ENCODE measurements at regions not wholly inside any gene's neighbourhood (a gene's known extent, or its start where the extent isn't known, plus 50 kb on each side); places are given as distances from the start of the nearest gene placed in this dataset.

GRCh38 chr4:169927280-169927679 is 98.9 kb downstream of the MFAP3L start:
- Histone ChIP-seq H3K4me3 (ENCODE audit: low read length) (no peak overlapping the region), H3K27ac (ENCODE audit: low read depth, low read length) (no peak overlapping the region), H3K4me1 (ENCODE audit: control insufficient read depth, low read length) (no peaks in the 10 kb centered on the region), H3K27me3 (ENCODE audit: control insufficient read depth, low read length) (no peaks in the 10 kb centered on the region), H3K79me2 (ENCODE audit: control insufficient read depth, low read length) (no peaks in the 10 kb centered on the region), H4K20me1 (ENCODE audit: control insufficient read depth, insufficient read depth, low read depth, low read length) (no peaks in the 10 kb centered on the region), H3K9me2 (replicated peaks; ENCODE audit: control insufficient read depth, low read length) (no peaks in the 10 kb centered on the region), H3K9me3 (ENCODE audit: control insufficient read depth, insufficient read depth, low read length) (no peaks in the 10 kb centered on the region), H3F3A (ENCODE audit: control insufficient read depth, insufficient read depth) (no peaks in the 10 kb centered on the region), H3K4me2 (ENCODE audit: low read length) (no peak overlapping the region), H3K36me3 (ENCODE audit: control insufficient read depth, low read length) (no peaks in the 10 kb centered on the region)
- TF ChIP-seq CTCF (IDR thresholded peaks at IDR 0.05; ENCODE audit: low read depth, low read length, poor library complexity, severe bottlenecking) (no peak), EZH2phosphoT487 (IDR thresholded peaks at IDR 0.05; ENCODE audit: borderline replicate concordance, low read length) (no peak)

- H3K9me3 ChIP-seq (ENCODE audit: control insufficient read depth, insufficient read depth, low read length) = no peaks in the 10 kb centered on the region
- no peaks in the 10 kb centered on the region for H3K79me2 ChIP-seq (ENCODE audit: control insufficient read depth, low read length)
- no peak overlapping the region for H3K4me3 ChIP-seq (ENCODE audit: low read length)
- H3K9me2 ChIP-seq (replicated peaks; ENCODE audit: control insufficient read depth, low read length) = no peaks in the 10 kb centered on the region
- H3K27ac ChIP-seq (ENCODE audit: low read depth, low read length) = no peak overlapping the region
- TF ChIP-seq CTCF (IDR thresholded peaks at IDR 0.05; ENCODE audit: low read depth, low read length, poor library complexity, severe bottlenecking) (no peak), EZH2phosphoT487 (IDR thresholded peaks at IDR 0.05; ENCODE audit: borderline replicate concordance, low read length) (no peak)
- H3K4me2 ChIP-seq (ENCODE audit: low read length) = no peak overlapping the region
- no peaks in the 10 kb centered on the region for H3K27me3 ChIP-seq (ENCODE audit: control insufficient read depth, low read length)
- no peaks in the 10 kb centered on the region for H3K4me1 ChIP-seq (ENCODE audit: control insufficient read depth, low read length)
- H3K36me3 ChIP-seq (ENCODE audit: control insufficient read depth, low read length) = no peaks in the 10 kb centered on the region
- no peaks in the 10 kb centered on the region for H3F3A ChIP-seq (ENCODE audit: control insufficient read depth, insufficient read depth)
- H4K20me1 ChIP-seq (ENCODE audit: control insufficient read depth, insufficient read depth, low read depth, low read length) = no peaks in the 10 kb centered on the region
These were observed 100.5 kb downstream of the MFAP3L start for GRCh38 chr4:169925678-169926077.

- H3K36me3 ChIP-seq (ENCODE audit: control insufficient read depth, low read length) = no peaks in the 10 kb centered on the region
- H3K9me2 ChIP-seq (replicated peaks; ENCODE audit: control insufficient read depth, low read length) = no peaks in the 10 kb centered on the region
- H3K4me3 ChIP-seq (ENCODE audit: low read length) = no peak overlapping the region
- no peaks in the 10 kb centered on the region for H3K9me3 ChIP-seq (ENCODE audit: control insufficient read depth, insufficient read depth, low read length)
- no peaks in the 10 kb centered on the region for H3K27me3 ChIP-seq (ENCODE audit: control insufficient read depth, low read length)
- TF ChIP-seq CTCF (IDR thresholded peaks at IDR 0.05; ENCODE audit: low read depth, low read length, poor library complexity, severe bottlenecking) = no peak
- no peak for TF ChIP-seq EZH2phosphoT487 (IDR thresholded peaks at IDR 0.05; ENCODE audit: borderline replicate concordance, low read length)
- no peaks in the 10 kb centered on the region for H3K4me1 ChIP-seq (ENCODE audit: control insufficient read depth, low read length)
- H3K79me2 ChIP-seq (ENCODE audit: control insufficient read depth, low read length) = no peaks in the 10 kb centered on the region
- no peaks in the 10 kb centered on the region for H3F3A ChIP-seq (ENCODE audit: control insufficient read depth, insufficient read depth)
- H3K4me2 ChIP-seq (ENCODE audit: low read length) = no peak overlapping the region
- no peaks in the 10 kb centered on the region for H4K20me1 ChIP-seq (ENCODE audit: control insufficient read depth, insufficient read depth, low read depth, low read length)
- H3K27ac ChIP-seq (ENCODE audit: low read depth, low read length) = no peak overlapping the region
These were observed 103.4 kb downstream of the MFAP3L start for GRCh38 chr4:169922632-169923276.

All from DOHH2 (cell line).